ENCODE measurements at regions not wholly inside any gene's neighbourhood (a gene's known extent, or its start where the extent isn't known, plus 50 kb on each side); places are given as distances from the start of the nearest gene placed in this dataset.

GRCh38 chr3:153752405-153753027 is 368.7 kb upstream of the ARHGEF26 start:
- TF ChIP-seq CTCF (IDR thresholded peaks at IDR 0.05): no peak
- no peak for TF ChIP-seq POLR2AphosphoS5 (IDR thresholded peaks at IDR 0.05)

Measured in breast epithelium (tissue), 3 donors.